Epithelial cell of proximal tubule (primary cell): ENCODE measurements at regions not wholly inside any gene's neighbourhood (a gene's known extent, or its start where the extent isn't known, plus 50 kb on each side); places are given as distances from the start of the nearest gene placed in this dataset.

Experiments
- DNase-seq: peaks from one replicate; pipeline ENCODE4 v3.0.0-alpha.2; 2011; ENCODE audit warnings: low read depth
- H3K4me3 ChIP-seq: 2 replicates; pipeline ENCODE4 v1.5.1; 2011; ENCODE audit warnings: low read depth, mild to moderate bottlenecking, low read length
- TF ChIP-seq, protein P1 (sequence below): conservative IDR thresholded peaks from 2 replicates; pipeline ENCODE4 v1.5.1; 2012; ENCODE audit warnings: low read depth, mild to moderate bottlenecking, low read length

- H3K4me3 ChIP-seq, result no peak overlapping the region
- TF ChIP-seq, protein P1, sequence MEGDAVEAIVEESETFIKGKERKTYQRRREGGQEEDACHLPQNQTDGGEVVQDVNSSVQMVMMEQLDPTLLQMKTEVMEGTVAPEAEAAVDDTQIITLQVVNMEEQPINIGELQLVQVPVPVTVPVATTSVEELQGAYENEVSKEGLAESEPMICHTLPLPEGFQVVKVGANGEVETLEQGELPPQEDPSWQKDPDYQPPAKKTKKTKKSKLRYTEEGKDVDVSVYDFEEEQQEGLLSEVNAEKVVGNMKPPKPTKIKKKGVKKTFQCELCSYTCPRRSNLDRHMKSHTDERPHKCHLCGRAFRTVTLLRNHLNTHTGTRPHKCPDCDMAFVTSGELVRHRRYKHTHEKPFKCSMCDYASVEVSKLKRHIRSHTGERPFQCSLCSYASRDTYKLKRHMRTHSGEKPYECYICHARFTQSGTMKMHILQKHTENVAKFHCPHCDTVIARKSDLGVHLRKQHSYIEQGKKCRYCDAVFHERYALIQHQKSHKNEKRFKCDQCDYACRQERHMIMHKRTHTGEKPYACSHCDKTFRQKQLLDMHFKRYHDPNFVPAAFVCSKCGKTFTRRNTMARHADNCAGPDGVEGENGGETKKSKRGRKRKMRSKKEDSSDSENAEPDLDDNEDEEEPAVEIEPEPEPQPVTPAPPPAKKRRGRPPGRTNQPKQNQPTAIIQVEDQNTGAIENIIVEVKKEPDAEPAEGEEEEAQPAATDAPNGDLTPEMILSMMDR, result no peak
- DNase-seq, result no peak
Observed at GRCh38 chr16:86289304-86289703, 221.0 kb upstream of the FOXF1 start.

DNA sequence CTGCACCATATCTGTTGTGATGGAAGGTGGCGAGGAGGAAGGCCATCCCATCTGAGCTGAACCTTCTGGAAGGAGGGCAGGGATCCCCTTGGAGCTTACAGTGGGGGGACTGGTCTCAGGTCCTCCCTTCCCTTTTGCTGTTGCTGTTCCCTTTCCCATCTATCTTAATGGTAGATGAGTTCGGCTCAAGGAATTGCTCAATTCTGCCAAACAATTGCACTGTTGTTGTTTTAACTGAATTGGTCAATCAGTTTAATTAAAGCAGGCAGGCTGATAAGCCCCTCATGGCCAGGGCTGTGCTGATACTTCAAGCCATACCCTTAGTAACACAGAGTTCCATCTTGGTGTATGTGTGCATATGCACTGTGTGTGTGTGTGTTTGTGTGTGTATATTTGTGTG lies 220.4 kb upstream of the FOXF1 start:
- TF ChIP-seq, protein P1, result no peak
- no peak for DNase-seq
- no peak overlapping the region for H3K4me3 ChIP-seq

- H3K4me3 ChIP-seq, result no peak overlapping the region
- TF ChIP-seq, protein P1, result no peak
- no peak for DNase-seq
Observed at GRCh38 chr16:86291491-86291890, 218.8 kb upstream of the FOXF1 start.

DNA sequence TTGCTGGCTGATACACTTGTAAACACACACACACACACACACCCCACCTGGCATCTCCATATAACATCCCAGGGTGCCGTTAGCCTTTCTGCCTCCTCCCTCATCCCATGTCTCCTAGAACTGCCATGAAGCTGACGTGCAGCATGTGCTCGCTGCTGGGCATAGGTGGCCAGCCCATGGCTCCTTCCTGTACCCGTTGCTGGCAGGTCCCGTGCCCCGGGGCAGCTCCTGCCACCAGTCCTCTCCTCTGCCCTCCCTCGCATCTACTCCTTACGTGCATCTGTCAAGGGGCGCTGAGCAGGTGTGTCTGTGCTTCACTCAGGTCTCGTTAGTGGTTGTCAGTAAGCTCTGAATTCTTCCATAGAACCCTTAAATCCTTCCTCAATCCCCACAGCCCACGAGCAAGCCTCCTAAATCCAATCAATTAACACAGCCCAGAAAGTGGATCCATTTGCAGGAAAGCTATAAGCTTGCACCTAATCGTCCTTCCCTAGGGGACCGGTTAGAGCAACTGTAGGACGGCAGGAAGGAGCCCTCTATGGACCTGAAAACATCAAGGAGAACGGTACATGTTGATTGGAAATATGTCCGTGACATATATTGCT lies 218.1 kb upstream of the FOXF1 start:
- TF ChIP-seq, protein P1, result no peak
- H3K4me3 ChIP-seq, result no peak overlapping the region
- DNase-seq, result no peak

- TF ChIP-seq, protein P1, result no peak
- H3K4me3 ChIP-seq, result no peak overlapping the region
- no peak for DNase-seq
Observed at GRCh38 chr16:86292942-86293341, 217.4 kb upstream of the FOXF1 start.

GRCh38 chr16:86293906-86294305 lies 216.4 kb upstream of the FOXF1 start:
- H3K4me3 ChIP-seq, result no peak overlapping the region
- TF ChIP-seq, protein P1, result no peak
- DNase-seq, result no peak

GRCh38 chr16:86294535-86295196 lies 215.7 kb upstream of the FOXF1 start:
- TF ChIP-seq, protein P1, result no peak
- H3K4me3 ChIP-seq, result no peak overlapping the region
- no peak for DNase-seq
